Globus pallidus (tissue), 1 donor: ENCODE measurements at regions not wholly inside any gene's neighbourhood (a gene's known extent, or its start where the extent isn't known, plus 50 kb on each side); places are given as distances from the start of the nearest gene placed in this dataset.

Experiments
- DNase-seq: peaks from one replicate; pipeline ENCODE4 v3.0.0-alpha.2; 2015; ENCODE audit warnings: low spot score

DNA sequence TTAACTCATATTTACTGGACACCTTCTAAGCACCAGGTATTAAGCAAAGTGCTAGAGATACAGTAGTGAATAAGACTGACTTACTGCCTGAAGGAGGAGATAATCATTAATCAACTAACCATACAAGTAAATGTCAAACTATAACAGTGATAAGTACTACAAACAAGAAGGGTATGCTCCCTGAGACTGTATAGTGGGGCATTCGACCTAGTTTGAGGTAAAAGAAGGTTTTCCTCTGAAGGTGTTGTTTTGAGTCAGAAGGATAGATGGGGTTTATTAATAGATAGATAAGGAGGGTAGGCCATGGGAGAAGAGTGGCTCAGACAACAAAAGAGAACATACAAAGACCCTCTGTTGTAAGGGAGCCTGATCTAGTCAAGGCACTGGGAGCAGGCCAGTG lies 105.4 kb downstream of the DDIT4L start:
- no peak for DNase-seq

DNA sequence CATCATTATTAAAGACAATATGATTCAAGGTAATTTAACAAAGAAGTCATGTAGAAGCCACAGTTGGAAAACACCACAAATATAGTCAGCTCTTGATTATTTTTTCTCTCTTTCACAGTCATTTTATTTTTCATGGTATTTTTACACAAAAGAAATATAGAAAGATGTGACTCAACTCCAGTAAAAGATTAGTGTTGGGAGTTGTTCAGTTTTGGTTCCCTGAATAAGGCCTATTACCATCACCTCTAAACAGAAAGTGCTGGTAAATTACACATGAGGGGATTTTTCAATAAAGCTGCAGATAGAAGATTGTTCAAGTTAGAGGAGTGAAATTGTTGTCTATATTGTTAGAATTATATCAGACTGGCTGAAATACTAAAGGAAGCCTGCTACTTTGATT lies 107.0 kb downstream of the DDIT4L start:
- DNase-seq, result no peak

- DNase-seq, result no peak
These were observed 107.4 kb downstream of the DDIT4L start for GRCh38 chr4:100082852-100083251.

DNA sequence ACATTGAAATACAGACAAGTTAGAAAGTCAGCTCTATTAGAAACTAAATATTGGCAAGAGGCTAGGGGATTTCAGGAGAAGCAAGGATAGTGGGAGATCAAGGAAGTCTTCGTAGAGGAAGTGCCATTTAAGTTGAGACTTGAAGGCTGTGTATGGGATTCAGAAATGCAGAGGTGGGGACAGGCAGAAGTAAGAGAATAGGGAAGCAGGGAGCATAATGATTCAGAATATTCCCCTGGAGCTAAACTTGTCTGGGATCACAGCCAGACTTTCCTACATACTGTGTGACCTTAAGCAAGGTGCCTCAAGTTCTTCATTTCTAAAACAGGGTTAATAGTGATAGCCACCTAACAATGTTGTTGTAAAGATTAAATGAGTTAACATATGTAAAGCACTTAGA lies 108.8 kb downstream of the DDIT4L start:
- no peak for DNase-seq

- no peak for DNase-seq
These were observed 111.0 kb downstream of the DDIT4L start for GRCh38 chr4:100079264-100079663.

DNA sequence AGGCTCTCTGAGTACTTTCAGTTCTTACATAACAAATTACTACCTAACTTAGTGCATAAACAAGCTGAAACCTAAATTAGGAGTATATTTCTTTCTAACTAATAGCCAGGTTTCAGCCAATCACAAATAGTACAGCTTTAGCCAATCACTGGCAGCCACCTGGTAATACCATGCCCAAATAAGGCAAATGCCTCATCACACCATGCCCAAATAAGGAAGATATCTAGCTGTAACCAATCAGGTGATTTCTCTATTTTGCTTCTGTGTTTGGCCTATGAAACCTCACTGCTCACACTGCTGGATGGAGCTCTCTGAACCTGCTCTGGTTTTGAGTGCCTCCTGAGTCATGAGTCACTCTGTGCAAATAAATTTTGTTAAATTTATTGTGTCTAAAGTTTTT lies 113.5 kb downstream of the DDIT4L start:
- DNase-seq, result no peak

DNA sequence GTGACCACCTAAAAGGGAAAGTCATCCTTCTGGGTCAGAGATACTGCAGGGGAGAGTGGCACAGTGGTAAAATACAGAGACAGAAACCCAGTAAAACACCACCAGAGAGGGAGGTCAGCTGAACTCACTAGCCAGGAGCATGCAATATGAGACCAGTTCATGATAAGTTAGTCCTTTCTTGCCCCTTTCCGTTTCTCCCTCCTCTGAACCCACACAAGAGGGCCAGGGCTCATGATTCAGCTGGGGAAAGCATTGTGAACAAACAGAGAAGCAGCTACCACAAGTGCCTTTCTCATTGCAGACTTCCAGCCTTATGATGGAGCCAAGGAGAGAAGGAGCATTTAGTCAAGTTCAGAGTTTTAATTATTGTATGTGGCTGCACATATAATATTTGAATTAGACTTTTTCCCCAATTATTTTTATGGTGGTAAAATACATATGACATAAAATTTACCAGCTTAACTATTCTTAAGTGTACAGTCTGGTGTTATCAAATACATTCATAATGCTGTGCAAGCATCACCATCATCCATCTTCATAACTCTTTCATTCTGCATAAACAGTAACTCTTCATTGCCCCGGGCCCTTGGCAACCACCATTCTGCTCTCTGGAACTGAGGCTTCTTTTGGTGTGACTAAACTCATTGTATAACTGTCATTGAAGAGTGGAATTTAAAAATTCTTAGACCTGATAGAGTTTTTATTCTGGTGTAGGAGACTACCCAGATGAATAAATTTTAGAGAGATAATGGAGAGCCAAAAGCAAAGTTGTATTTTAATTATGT lies 114.6 kb downstream of the DDIT4L start:
- DNase-seq, result no peak

DNA sequence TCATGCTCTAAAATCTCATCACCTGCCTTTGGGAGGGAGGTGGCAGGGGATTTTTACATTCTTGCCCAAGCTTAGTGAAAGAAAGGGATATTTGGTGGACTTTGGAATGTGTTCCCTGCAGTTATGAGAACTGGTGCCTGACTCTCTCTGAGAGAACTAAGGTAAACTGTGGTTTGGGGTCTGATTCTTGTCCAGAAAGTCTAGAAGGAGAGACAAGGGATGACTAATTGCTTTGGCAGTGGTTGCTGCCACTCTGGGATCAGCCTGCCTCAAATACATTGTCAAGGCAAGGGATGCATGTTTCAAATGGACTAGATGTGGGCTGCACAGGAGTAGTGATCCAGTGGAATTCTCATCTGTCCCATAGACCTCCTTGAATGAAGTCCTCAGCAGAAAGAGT lies 115.2 kb downstream of the DDIT4L start:
- no peak for DNase-seq

DNA sequence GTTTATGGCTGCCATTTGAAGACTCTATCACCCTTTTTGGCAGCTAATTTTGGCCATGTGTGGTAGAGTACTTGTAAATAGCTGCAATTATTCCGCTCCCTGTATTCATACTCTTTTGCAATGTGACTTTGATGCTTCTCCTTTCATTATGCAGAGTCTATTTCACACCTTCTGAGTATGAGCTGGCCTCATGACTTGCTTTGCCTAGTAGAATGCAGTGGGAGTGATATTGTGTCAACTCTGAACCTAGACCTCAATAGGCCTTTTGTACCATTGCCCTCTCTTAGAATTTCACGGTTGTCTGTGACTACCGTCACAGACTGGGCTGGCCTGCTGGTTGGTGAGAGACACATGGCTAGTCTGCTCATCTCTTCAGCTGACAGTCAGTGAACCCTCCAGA lies 118.8 kb downstream of the DDIT4L start:
- DNase-seq, result no peak

- no peak for DNase-seq
These were observed 119.4 kb downstream of the DDIT4L start for GRCh38 chr4:100070868-100071267.

DNA sequence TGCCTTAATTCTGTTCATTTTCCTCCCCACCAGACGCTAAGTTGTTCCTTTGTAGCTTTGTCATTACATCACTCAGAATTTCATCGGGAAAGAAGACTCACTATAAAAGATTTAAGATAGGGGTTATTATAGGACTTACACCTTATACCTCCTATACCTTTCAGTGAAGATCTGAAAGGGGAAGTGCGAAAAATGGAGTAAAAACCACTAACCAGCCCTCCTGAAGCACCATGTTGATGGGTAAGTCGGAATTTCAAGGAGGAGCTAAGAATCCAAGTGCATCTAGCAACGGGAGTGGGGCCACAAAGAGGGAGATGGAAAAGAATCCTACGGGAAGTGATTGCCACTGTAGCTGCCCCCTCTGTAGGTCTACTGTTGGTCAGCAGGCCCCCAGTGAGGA lies 119.1 kb upstream of the H2AZ1 start:
- DNase-seq, result no peak

GRCh38 chr4:100067255-100067654 lies 117.2 kb upstream of the H2AZ1 start:
- no peak for DNase-seq

- no peak for DNase-seq
These were observed 113.3 kb upstream of the H2AZ1 start for GRCh38 chr4:100063355-100063754.

- DNase-seq, result no peak
These were observed 112.8 kb upstream of the H2AZ1 start for GRCh38 chr4:100062921-100063320.

DNA sequence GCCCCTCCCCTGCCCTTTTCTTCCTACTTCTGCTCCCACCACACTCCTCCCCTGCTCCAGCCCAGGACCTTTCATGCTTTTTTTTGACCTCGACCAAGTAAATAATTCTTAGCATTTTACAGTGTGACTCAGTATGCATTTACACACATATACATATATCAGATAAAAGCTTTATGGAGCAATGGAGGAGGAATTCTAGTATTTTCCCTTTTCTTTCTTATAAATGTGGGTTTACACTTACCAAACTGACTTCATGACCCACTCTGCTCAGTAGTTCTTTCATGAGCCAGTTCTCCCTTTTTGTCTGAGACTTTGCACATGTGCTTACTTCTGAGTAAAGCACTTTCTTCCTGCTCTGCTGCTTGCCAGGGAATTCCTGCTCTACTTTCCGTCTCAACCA lies 111.8 kb upstream of the H2AZ1 start:
- DNase-seq, result no peak

GRCh38 chr4:100060765-100061416 lies 110.8 kb upstream of the H2AZ1 start:
- DNase-seq, result no peak

- DNase-seq, result no peak
These were observed 109.4 kb upstream of the H2AZ1 start for GRCh38 chr4:100059467-100059866.

DNA sequence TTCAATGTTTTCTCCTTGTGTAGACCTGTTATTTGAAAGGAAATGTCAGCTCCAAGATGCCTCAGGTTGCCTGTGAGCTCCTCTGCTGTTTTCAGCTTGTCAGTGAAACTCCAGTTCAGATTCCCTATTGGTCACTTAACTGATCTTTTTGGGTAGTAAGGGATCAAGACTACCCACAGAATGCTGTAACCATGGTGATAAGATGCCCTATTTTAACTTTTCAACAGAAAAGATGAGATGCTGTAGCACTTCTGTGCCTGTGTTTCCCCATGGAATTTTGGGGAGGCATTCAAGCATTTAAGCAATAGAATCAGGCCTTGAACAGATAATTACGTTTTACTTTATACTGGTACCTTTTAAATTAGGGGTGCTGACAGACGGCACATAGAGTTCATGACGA lies 106.6 kb upstream of the H2AZ1 start:
- DNase-seq, result no peak

DNA sequence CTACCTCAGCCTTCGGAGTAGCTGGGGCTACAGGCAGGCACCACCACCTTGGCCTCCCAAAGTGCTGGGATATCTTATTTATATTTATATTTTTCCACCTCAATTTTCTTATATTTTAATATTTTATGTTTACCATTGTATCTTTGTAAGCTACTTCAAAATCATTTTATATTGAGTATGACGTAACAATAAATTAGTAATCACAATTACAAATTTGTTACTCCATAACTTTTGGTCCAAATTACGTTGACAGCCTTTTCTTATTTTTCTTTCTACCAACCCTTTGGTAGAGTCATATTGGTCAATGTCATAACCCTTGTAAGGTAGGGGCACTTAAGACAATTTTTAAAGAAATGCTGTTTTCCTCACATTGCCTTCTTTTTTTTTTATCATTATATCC lies 104.0 kb upstream of the H2AZ1 start:
- no peak for DNase-seq

DNA sequence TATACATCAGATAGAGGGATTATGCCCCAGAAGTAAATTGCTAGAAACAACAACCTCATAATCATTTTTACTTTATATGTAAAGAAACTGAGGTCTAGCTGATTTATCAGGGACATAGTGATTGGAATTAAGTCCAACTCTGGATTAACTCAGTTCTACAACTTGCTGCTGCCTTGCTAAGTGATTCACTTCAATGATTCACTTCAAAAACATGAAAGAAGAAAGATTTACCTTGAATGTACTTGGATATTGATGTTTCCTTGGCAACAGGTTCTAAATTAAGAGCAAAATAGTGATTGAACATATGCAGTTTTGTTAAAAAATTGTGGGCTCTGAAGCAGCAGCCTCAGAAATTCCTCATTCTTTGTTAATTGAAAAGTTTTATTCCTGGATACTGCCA lies 99.8 kb upstream of the H2AZ1 start:
- no peak for DNase-seq

DNA sequence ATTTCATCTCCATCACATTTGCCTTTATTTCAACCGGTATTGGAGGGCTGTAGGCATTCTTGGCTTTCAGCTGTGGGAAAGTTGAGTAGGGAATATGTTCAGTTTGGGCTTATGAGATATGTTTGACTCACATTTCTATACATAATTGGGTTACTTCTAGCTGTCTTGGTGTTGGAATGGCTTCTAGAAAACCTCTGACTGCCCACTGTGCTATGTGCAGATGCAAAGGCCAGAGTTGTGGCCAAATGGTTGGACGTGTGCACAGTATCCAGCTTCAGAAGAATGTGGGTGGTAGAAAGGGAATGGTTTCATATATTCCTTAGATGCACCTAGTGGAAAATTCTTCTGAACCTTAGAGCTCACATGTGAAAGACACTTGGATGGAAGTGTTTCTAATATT lies 92.6 kb upstream of the H2AZ1 start:
- no peak for DNase-seq

GRCh38 chr4:100042235-100042634 lies 92.2 kb upstream of the H2AZ1 start:
- DNase-seq, result no peak

- no peak for DNase-seq
These were observed 91.6 kb upstream of the H2AZ1 start for GRCh38 chr4:100041646-100042045.
